HFFc6 (cell line): ENCODE measurements at regions not wholly inside any gene's neighbourhood (a gene's known extent, or its start where the extent isn't known, plus 50 kb on each side); places are given as distances from the start of the nearest gene placed in this dataset.

ENCODE experiments used
- DNase-seq: peaks from one replicate; pipeline ENCODE4 v3.0.0-alpha.2; 2018
- H3K27ac Mint-ChIP-seq: 2 replicates; pipeline ENCODE4 v1.8.0; 2020; ENCODE audit warnings: mild to moderate bottlenecking, mixed read lengths
- H3K27me3 Mint-ChIP-seq: 2 replicates; pipeline ENCODE4 v1.8.0; 2021; ENCODE audit warnings: mild to moderate bottlenecking, moderate library complexity, mixed read lengths; ENCODE audit not compliant: insufficient read depth
- H3K36me3 Mint-ChIP-seq: 2 replicates; pipeline ENCODE4 v1.8.0; 2021; ENCODE audit warnings: low read depth, mixed read lengths
- H3K4me1 Mint-ChIP-seq: 2 replicates; pipeline ENCODE4 v1.8.0; 2020; ENCODE audit warnings: low read depth, mixed read lengths
- H3K4me3 Mint-ChIP-seq: 2 replicates; pipeline ENCODE4 v1.8.0; 2020; ENCODE audit warnings: mild to moderate bottlenecking, moderate library complexity, mixed read lengths
- H3K9me3 Mint-ChIP-seq: 2 replicates; pipeline ENCODE4 v1.8.0; 2020; ENCODE audit warnings: mild to moderate bottlenecking, mixed read lengths
- TF ChIP-seq, protein P1 (sequence below): fragments of 200-600 bp; sonication (generic); IDR thresholded peaks from 2 replicates; pipeline ENCODE4 v1.5.0; 2021; ENCODE audit warnings: antibody characterized with exemption, mild to moderate bottlenecking

DNA sequence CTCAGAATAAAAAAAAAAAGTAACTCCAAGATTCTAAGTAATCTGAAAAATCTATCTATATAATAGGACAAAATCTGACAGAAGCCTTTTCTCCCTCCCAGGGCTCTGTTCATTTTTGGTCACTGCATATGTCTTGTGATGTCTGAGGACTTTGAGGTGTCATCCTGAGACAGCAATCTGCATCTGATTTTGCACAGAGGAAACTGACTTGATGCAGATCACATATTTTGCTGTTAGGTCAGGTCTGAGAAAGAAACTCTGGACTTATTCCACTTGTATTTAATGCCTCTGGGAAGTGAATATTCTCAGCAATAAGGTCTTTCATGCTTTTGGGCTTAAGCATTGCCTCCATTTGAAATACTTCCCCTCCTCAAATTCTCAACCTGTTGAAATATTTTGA is 295.2 kb upstream of the THBS1 start:
- TF ChIP-seq, protein P1, sequence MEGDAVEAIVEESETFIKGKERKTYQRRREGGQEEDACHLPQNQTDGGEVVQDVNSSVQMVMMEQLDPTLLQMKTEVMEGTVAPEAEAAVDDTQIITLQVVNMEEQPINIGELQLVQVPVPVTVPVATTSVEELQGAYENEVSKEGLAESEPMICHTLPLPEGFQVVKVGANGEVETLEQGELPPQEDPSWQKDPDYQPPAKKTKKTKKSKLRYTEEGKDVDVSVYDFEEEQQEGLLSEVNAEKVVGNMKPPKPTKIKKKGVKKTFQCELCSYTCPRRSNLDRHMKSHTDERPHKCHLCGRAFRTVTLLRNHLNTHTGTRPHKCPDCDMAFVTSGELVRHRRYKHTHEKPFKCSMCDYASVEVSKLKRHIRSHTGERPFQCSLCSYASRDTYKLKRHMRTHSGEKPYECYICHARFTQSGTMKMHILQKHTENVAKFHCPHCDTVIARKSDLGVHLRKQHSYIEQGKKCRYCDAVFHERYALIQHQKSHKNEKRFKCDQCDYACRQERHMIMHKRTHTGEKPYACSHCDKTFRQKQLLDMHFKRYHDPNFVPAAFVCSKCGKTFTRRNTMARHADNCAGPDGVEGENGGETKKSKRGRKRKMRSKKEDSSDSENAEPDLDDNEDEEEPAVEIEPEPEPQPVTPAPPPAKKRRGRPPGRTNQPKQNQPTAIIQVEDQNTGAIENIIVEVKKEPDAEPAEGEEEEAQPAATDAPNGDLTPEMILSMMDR, result no peak
- H3K4me1 Mint-ChIP-seq, result peaks cover 89% of the 10 kb centered on the region
- no peak for DNase-seq
- peak overlapping the region; percentile 20; the same call in 1 of the 2 replicates for H3K4me3 Mint-ChIP-seq
- no peaks in the 10 kb centered on the region for H3K27me3 Mint-ChIP-seq
- peaks cover 3% of the 10 kb centered on the region; the same call in 1 of the 2 replicates for H3K9me3 Mint-ChIP-seq
- H3K27ac Mint-ChIP-seq, result peak overlapping the region; percentile 83
- peaks cover 5% of the 10 kb centered on the region; the same call in 1 of the 2 replicates for H3K36me3 Mint-ChIP-seq

DNA sequence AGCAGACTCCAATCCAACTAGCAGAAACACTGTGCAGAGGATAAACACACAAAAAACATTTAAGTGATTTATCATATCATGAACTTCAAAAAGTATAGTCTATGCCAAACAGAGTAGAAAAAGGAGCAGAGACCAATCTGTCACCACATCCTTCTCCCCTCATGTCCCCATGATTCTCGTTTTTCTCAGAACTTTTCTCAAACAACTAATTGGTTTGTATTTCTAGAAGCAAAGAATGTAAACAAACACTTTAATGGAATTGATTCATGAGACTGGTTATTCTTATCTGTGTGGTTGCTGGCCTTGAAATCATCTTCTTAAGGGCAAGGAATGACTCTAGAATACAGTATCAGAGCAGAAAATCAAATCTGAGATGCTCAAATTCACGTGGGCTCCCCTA is 294.2 kb upstream of the THBS1 start:
- Mint-ChIP-seq H3K36me3 (peaks cover 6% of the 10 kb centered on the region), H3K4me3 (peak overlapping the region; percentile 20), H3K27ac (peak overlapping the region; percentile 83), H3K9me3 (peaks cover 4% of the 10 kb centered on the region; the same call in 1 of the 2 replicates), H3K4me1 (peaks cover 80% of the 10 kb centered on the region), H3K27me3 (no peaks in the 10 kb centered on the region)
- TF ChIP-seq, protein P1, result no peak
- DNase-seq, result peak; percentile 41

DNA sequence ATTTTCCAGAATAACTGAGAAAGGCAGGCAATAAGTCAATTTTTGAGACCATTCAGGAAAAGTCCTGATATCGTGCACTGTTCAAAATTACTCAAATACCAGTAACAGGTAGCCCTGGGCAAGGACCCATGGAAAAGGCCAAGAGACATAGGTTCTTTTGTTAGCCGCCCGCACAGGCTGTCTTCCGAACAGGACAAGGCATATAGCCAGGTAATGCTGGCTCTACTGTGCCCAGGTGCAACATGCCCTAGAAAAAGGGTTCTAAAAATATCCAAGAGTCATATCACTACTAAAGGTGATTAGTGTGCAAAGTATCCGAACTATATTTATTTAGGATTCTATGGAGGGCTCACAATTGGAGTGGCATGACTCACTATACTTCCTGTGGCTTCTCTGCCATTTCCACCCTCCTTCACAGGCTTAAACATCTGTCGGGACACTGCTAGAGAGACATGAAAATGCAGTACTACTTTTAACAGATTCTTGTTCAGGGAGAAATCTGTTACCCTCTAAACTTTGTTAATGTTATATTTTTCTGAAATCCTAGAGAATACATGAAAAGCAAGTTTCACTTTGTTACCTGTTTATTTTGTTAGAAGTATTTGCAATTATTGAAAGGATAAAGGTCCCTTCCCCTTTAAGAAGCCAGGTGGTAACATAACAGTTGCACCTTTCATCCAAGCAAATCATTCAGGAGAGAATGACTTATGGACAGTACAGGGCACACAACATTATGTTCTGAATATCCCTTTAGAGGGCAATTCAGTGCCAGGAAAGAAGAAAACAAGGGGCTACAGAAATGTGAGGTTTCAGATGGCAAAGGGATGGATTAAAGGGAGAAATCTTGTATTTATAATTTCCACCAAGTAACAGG is 293.3 kb upstream of the THBS1 start:
- TF ChIP-seq, protein P1, result no peak
- H3K4me3 Mint-ChIP-seq, result peak overlapping the region; percentile 20
- H3K4me1 Mint-ChIP-seq, result peaks cover 74% of the 10 kb centered on the region
- DNase-seq, result peak; percentile 32
- H3K9me3 Mint-ChIP-seq, result peaks cover 9% of the 10 kb centered on the region
- peak overlapping the region; percentile 83 for H3K27ac Mint-ChIP-seq
- no peaks in the 10 kb centered on the region for H3K27me3 Mint-ChIP-seq
- peaks cover 10% of the 10 kb centered on the region for H3K36me3 Mint-ChIP-seq

DNA sequence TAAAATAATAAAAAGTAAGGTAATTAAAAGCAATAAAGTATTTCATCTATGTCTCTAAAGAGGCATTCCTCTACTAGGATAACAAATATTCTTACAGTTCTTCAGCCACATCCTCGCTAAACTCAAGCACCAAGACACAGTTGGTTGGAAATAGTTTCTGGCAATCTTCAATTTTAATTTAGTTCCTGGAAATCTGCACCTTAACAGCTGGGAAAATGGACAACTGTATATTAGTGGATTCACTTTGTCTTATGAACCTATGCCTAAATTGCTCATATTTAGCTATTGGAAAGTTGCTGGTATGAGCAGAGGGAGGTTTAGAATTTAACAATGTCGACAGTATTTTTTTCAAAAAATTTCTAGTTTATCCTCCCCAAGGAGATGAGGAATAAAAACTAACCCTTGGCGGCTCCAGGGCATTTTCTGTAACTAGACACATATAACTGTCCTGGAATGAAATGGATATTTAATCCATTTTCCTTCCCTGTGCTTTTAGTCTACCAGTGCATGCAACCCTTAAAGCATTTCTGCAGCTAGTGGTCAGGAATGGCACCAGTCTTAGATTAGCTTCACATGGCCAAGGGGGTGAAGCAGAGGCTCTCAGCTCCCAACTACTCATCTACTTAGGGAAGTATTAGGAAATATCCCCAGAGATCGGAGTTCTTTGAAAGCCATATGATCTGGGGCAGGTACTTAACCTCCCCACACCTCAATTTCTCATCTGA is 290.0 kb upstream of the THBS1 start:
- no peak overlapping the region for H3K27ac Mint-ChIP-seq
- peaks cover 30% of the 10 kb centered on the region for H3K36me3 Mint-ChIP-seq
- no peak overlapping the region for H3K4me3 Mint-ChIP-seq
- H3K9me3 Mint-ChIP-seq, result peaks cover 15% of the 10 kb centered on the region
- TF ChIP-seq, protein P1, result no peak
- peaks cover 41% of the 10 kb centered on the region for H3K4me1 Mint-ChIP-seq
- no peak for DNase-seq
- H3K27me3 Mint-ChIP-seq, result no peaks in the 10 kb centered on the region

DNA sequence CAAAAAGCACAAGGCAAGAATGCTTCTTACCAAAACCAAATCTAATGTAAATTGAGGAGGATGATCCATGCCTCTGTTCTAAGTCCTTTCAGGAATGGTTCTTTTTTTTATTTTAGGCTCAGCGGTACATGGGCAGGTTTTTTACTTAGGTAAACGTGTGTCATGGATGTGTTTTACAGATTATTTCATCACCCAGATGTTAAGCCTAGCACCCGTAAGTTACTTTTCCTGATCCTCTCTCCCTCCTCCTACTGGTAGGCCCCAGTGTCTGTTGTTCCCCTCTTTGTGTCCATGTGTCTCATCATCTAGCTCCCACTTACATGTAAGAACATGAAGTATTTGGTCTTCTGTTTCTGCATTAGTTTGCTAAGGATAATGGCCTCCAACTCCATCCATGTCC is 289.2 kb upstream of the THBS1 start:
- Mint-ChIP-seq H3K9me3 (peaks cover 15% of the 10 kb centered on the region), H3K27me3 (no peaks in the 10 kb centered on the region), H3K4me1 (peaks cover 36% of the 10 kb centered on the region), H3K36me3 (peaks cover 32% of the 10 kb centered on the region), H3K27ac (no peak overlapping the region), H3K4me3 (no peak overlapping the region)
- TF ChIP-seq, protein P1, result no peak
- no peak for DNase-seq
